K562 (cell line): ENCODE measurements at regions not wholly inside any gene's neighbourhood (a gene's known extent, or its start where the extent isn't known, plus 50 kb on each side); places are given as distances from the start of the nearest gene placed in this dataset.

Experiments used
- ATAC-seq: fragments of 200-7000 bp; cut with Tn5 transposase; 3 replicates; pipeline ENCODE4 v1.9.1; 2020; ENCODE audit warnings: moderate library complexity
- BruUV-seq: library from RNA; stranded (reverse); fragments of 400-500 nt; replicated peaks from 2 replicates; lab custom pipeline; 2021; lab: Mats Ljungman, UMichigan
- CTCF ChIA-PET: fragments of 300-600 bp; formaldehyde crosslinking; extraction: SDS; loops from one replicate; lab custom pipeline; 2021; ENCODE audit warnings: low intra/inter-chr PET ratio; lab: Yijun Ruan, JAX
- POLR2A ChIA-PET: fragments of 300-600, 350-650 bp; sonication (Branson Sonifier 250); formaldehyde crosslinking; extraction: SDS; loops from one replicate; lab custom pipeline; 2021; ENCODE audit warnings: antibody characterized with exemption, inconsistent platforms; lab: Yijun Ruan, JAX
- DNase-seq, 4 experiments: peaks; one replicate each; pipeline versions ENCODE4 v3.0.0 to v3.0.0-alpha.2; 2011 to 2018; ENCODE audit warnings: low spot score in 3 of 4, mixed read lengths in 3 of 4; ENCODE audit errors: extremely low read depth in 1 of 4
- FAIRE-seq: peaks from 2 replicates; lab custom pipeline; 2011; peaks lifted over from hg19 to GRCh38; lab: Jason Lieb, UNC
- H2AFZ ChIP-seq: 2 replicates; pipeline ENCODE4 v1.6.0; 2011; ENCODE audit warnings: low read depth, low read length, control low read depth, inconsistent platforms
- H3K27ac ChIP-seq: fragments of 200-600 bp; 3 replicates; pipeline ENCODE4 v1.8.0; 2011; ENCODE audit warnings: low read depth, mild to moderate bottlenecking, control low read depth, inconsistent platforms, low read length, moderate library complexity, mixed read lengths; ENCODE audit errors: extremely low read depth
- H3K27me3 ChIP-seq, 2 experiments: fragments of 300-600 bp in 1 of 2; 2 replicates in 1 of 2; 3 replicates in 1 of 2; pipeline versions ENCODE4 v1.6.0 to v1.8.0; 2011; ENCODE audit warnings: inconsistent platforms in 2 of 2, low read length in 2 of 2, mild to moderate bottlenecking in 1 of 2, mixed read lengths in 1 of 2, moderate library complexity in 1 of 2; ENCODE audit not compliant: control insufficient read depth in 2 of 2, insufficient read depth in 2 of 2
- H3K36me3 ChIP-seq: fragments of 300-600 bp; 3 replicates; pipeline ENCODE4 v1.8.0; 2011; ENCODE audit warnings: mild to moderate bottlenecking, low read length, inconsistent platforms; ENCODE audit not compliant: control insufficient read depth, insufficient read depth
- H3K4me1 ChIP-seq, 2 experiments: fragments of 200-600 bp in 1 of 2; replicated peaks in 1 of 2; 2 replicates in 1 of 2; 3 replicates in 1 of 2; pipeline versions ENCODE4 v1.5.1 to v1.8.0; 2011; ENCODE audit warnings: inconsistent platforms in 2 of 2, low read length in 2 of 2, mild to moderate bottlenecking in 1 of 2, mixed read lengths in 1 of 2, moderate library complexity in 1 of 2; ENCODE audit not compliant: control insufficient read depth in 2 of 2, insufficient read depth in 2 of 2
- H3K4me2 ChIP-seq: 2 replicates; pipeline ENCODE4 v1.6.1; 2011; ENCODE audit warnings: low read length, control low read depth, inconsistent platforms, mixed read lengths; ENCODE audit not compliant: insufficient read depth
- H3K4me3 ChIP-seq: fragments of 200-600 bp; sonication (generic), shearing (Covaris generic); 2 replicates; pipeline ENCODE4 v1.5.1; 2016; ENCODE audit warnings: control low read depth, inconsistent platforms
- H3K79me2 ChIP-seq: fragments of 200-600 bp; 3 replicates; pipeline ENCODE4 v1.8.0; 2011; ENCODE audit warnings: low read length, inconsistent platforms; ENCODE audit not compliant: control insufficient read depth, insufficient read depth
- H3K9ac ChIP-seq, 2 experiments: 2 replicates each; pipeline versions ENCODE4 v1.6.0 to v1.6.1; 2011; ENCODE audit warnings: low read depth in 2 of 2, low read length in 2 of 2, control low read depth in 1 of 2, inconsistent platforms in 1 of 2, mild to moderate bottlenecking in 1 of 2, mixed read lengths in 1 of 2; ENCODE audit not compliant: insufficient read depth in 1 of 2
- H3K9me1 ChIP-seq: one replicate; pipeline ENCODE4 v1.6.0; 2011; ENCODE audit warnings: inconsistent platforms, mild to moderate bottlenecking, low read length, moderate library complexity; ENCODE audit not compliant: control insufficient read depth, insufficient read depth
- H3K9me3 ChIP-seq: replicated peaks from 2 replicates; pipeline ENCODE4 v1.5.1; 2011; ENCODE audit warnings: low read depth, low read length, inconsistent platforms; ENCODE audit not compliant: control insufficient read depth, insufficient read depth
- H4K20me1 ChIP-seq: replicated peaks from 2 replicates; pipeline ENCODE4 v1.6.1; 2011; ENCODE audit warnings: low read length, inconsistent platforms, mixed read lengths; ENCODE audit not compliant: control insufficient read depth, insufficient read depth
- E2F3 ChIP-seq: fragments of 250-450 bp; sonication (Bioruptor Pico); IDR thresholded peaks from 2 replicates; pipeline ENCODE4 v1.4.0; 2020; ENCODE audit warnings: mild to moderate bottlenecking
- FOSL1 ChIP-seq: fragments of 200-800 bp; sonication (Bioruptor generic); conservative IDR thresholded peaks from 2 replicates; pipeline ENCODE4 v1.6.1; 2016; ENCODE audit warnings: missing genetic modification characterization, missing compliant biosample characterization
- LEF1 ChIP-seq: fragments of 450-650 bp; IDR thresholded peaks from 2 replicates; pipeline ENCODE4 v1.6.1; 2016; ENCODE audit warnings: mild to moderate bottlenecking
- MCM2 ChIP-seq: fragments of 450-650 bp; IDR thresholded peaks from 2 replicates; pipeline ENCODE4 v1.6.1; 2017; ENCODE audit warnings: low read depth, mild to moderate bottlenecking
- MXI1 ChIP-seq: IDR thresholded peaks from 2 replicates; pipeline ENCODE4 v1.6.1; 2011; ENCODE audit warnings: low read depth, mild to moderate bottlenecking, improper control_type of control experiment, low read length
- SMAD2 ChIP-seq: fragments of 150-350 bp; IDR thresholded peaks from 2 replicates; pipeline ENCODE4 v1.6.1; 2014; ENCODE audit warnings: low read depth, mild to moderate bottlenecking, low read length
- SMARCB1 ChIP-seq: IDR thresholded peaks from 2 replicates; pipeline ENCODE4 v1.6.1; 2011; ENCODE audit warnings: improper control_type of control experiment, low read depth; ENCODE audit not compliant: insufficient read length
- ZNF740 ChIP-seq, 3 experiments: fragments of 200-800 bp in 1 of 3; sonication (Bioruptor generic) in 1 of 3; sonication (generic) in 1 of 3; formaldehyde crosslinking in 1 of 3; IDR thresholded peaks; 2 replicates each; pipeline versions ENCODE4 v1.6.1 to v1.8.0; 2016 to 2022; ENCODE audit warnings: mild to moderate bottlenecking in 2 of 3, missing compliant biosample characterization in 2 of 3, missing genetic modification characterization in 2 of 3, missing genetic modification reagents in 1 of 3
- WGBS: fragments of 100-300 bp; shearing (Covaris generic); methylation state at CpG from one replicate; pipeline ENCODE4 v1.1.6; 2016; ENCODE audit warnings: low coverage, mixed read lengths; ENCODE audit not compliant: insufficient coverage; ENCODE audit errors: missing lambda C conversion rate; 5-methylcytosine and 5-hydroxymethylcytosine counted together
- in situ Hi-C: fragments of 300-500 bp; cut with MboI; formaldehyde crosslinking; loops from 4 replicates; pipeline ENCODE4 v1.15.0; 2018; ENCODE audit warnings: inconsistent platforms, mixed read lengths
- intact Hi-C: fragments of 100-400 bp; cut with micrococcal nuclease; formaldehyde crosslinking; loops from 2 replicates; pipeline ENCODE4 v1.14.2; 2022

- FAIRE-seq (no peak), DNase-seq (no peak), ATAC-seq (no peak)
- Histone ChIP-seq H3K9ac (no peak overlapping the region; a peak in 1 of 4 replicates), H3K4me3 (no peak overlapping the region), H4K20me1 (no peaks in the 10 kb centered on the region), H2AFZ (peak overlapping the region; percentile 67), H3K9me3 (no peaks in the 10 kb centered on the region), H3K4me1 (peaks cover 24 to 34% of the 10 kb centered on the region in 2 experiments), H3K79me2 (no peaks in the 10 kb centered on the region), H3K9me1 (no peaks in the 10 kb centered on the region), H3K27ac (no peak overlapping the region), H3K36me3 (no peaks in the 10 kb centered on the region), H3K4me2 (no peak overlapping the region), H3K27me3 (no peaks in the 10 kb centered on the region)
- in situ Hi-C loops, result no loop called here
- intact Hi-C loops, result no loop called here
- CTCF ChIA-PET, result no interaction called here
- 61% methylated on average over 8 of the region's 8 CpGs for WGBS
- POLR2A ChIA-PET, result interaction anchor here (0.9 to 1.3 kb wide), 2 partner anchors 13 to 82 kb away, joined by 3 read pairs; no protein-coding TSS in a partner anchor
- no peak for TF ChIP-seq MCM2
- TF ChIP-seq MXI1, result no peak
- TF ChIP-seq LEF1, result no peak
- TF ChIP-seq SMAD2, result no peak
- TF ChIP-seq SMARCB1, result no peak
- peak; percentile 72 for TF ChIP-seq FOSL1 (tag)
- no TSS peak for BruUV-seq
These were observed 85.0 kb downstream of the HES1 start for GRCh38 chr3:194220901-194221326.

GRCh38 chr3:194221336-194221735, 85.4 kb downstream of the HES1 start:
- Histone ChIP-seq H3K4me1 (peaks cover 24 to 34% of the 10 kb centered on the region in 2 experiments), H3K9me3 (no peaks in the 10 kb centered on the region), H2AFZ (peak overlapping the region; percentile 67), H3K4me2 (no peak overlapping the region), H3K36me3 (no peaks in the 10 kb centered on the region), H3K9me1 (no peaks in the 10 kb centered on the region), H3K27ac (no peak overlapping the region), H3K9ac (peak overlapping the region in 1 of 2 experiments; percentile 17; a peak in 2 of 4 replicates), H3K4me3 (no peak overlapping the region), H3K79me2 (no peaks in the 10 kb centered on the region), H3K27me3 (no peaks in the 10 kb centered on the region), H4K20me1 (no peaks in the 10 kb centered on the region)
- ChIA-PET POLR2A (interaction anchor here (0.9 to 1.3 kb wide), 2 partner anchors 14 to 82 kb away, joined by 3 read pairs; no protein-coding TSS in a partner anchor), CTCF (interaction anchor here (0.7 kb wide), 1 partner anchor 21 kb away, joined by 4 read pairs; no protein-coding TSS in a partner anchor)
- no peak for FAIRE-seq
- DNase-seq, result no peak
- ATAC-seq, result no peak
- 51% methylated on average over 4 of the region's 4 CpGs for WGBS
- intact Hi-C loops (no loop called here), in situ Hi-C loops (no loop called here)
- TF ChIP-seq E2F3 (CRISPR knock-in tag) (no peak), FOSL1 (tag) (0 out of 2 replicates have a peak, but pooled peaks have one; percentile 14), ZNF740 (CRISPR knock-in tag; IDR thresholded peaks at IDR 0.05) (no peak), ZNF740 (tag; IDR thresholded peaks at IDR 0.05) (no peak)
- no TSS peak for BruUV-seq
